HG02759 (cell line): ENCODE measurements at regions not wholly inside any gene's neighbourhood (a gene's known extent, or its start where the extent isn't known, plus 50 kb on each side); places are given as distances from the start of the nearest gene placed in this dataset.
"Not testable (repeated sequence)": the region's sequence is repeated elsewhere in the genome, so short reads cannot be mapped to it uniquely, and the experiment has no call there.

Experiments used
- ATAC-seq: cut with Tn5 transposase; IDR thresholded peaks from one replicate; pipeline ENCODE4 v1.9.1; 2021; ENCODE audit warnings: mild to moderate bottlenecking, moderate library complexity; ENCODE audit not compliant: unreplicated experiment

- ATAC-seq = no peak
Measured at GRCh38 chr18:6566338-6566911, 151.7 kb upstream of the L3MBTL4 start.

- no peak for ATAC-seq
Measured at GRCh38 chr18:6569813-6570212, 155.1 kb upstream of the L3MBTL4 start.

- no peak for ATAC-seq
Measured at GRCh38 chr18:6570581-6571238, 156.0 kb upstream of the L3MBTL4 start.

- ATAC-seq = no peak
Measured at GRCh38 chr18:6571239-6571602, 156.5 kb upstream of the L3MBTL4 start.

- ATAC-seq = not testable (repeated sequence)
Measured at GRCh38 chr18:6572192-6572591, 157.3 kb upstream of the ARHGAP28 start.

- no peak for ATAC-seq
Measured at GRCh38 chr18:6574631-6575030, 154.9 kb upstream of the ARHGAP28 start.

GRCh38 chr18:6575908-6576307 is 153.6 kb upstream of the ARHGAP28 start:
- ATAC-seq = no peak

- no peak for ATAC-seq
Measured at GRCh38 chr18:6576718-6577375, 152.7 kb upstream of the ARHGAP28 start.

- ATAC-seq = no peak
Measured at GRCh38 chr18:6578686-6579085, 150.8 kb upstream of the ARHGAP28 start.

GRCh38 chr18:6579486-6579885 is 150.0 kb upstream of the ARHGAP28 start:
- ATAC-seq = no peak

GRCh38 chr18:6580401-6580800 is 149.1 kb upstream of the ARHGAP28 start:
- no peak for ATAC-seq

GRCh38 chr18:6589923-6590322 is 139.6 kb upstream of the ARHGAP28 start:
- ATAC-seq = no peak

- no peak for ATAC-seq
Measured at GRCh38 chr18:6590326-6590725, 139.2 kb upstream of the ARHGAP28 start.

GRCh38 chr18:6591491-6591890 is 138.0 kb upstream of the ARHGAP28 start:
- ATAC-seq = no peak

GRCh38 chr18:6592522-6592921 is 137.0 kb upstream of the ARHGAP28 start:
- ATAC-seq = no peak

GRCh38 chr18:6593142-6593885 is 136.2 kb upstream of the ARHGAP28 start:
- no peak for ATAC-seq

- no peak for ATAC-seq
Measured at GRCh38 chr18:6595666-6596065, 133.8 kb upstream of the ARHGAP28 start.

GRCh38 chr18:6598657-6599056 is 130.9 kb upstream of the ARHGAP28 start:
- no peak for ATAC-seq

- ATAC-seq = no peak
Measured at GRCh38 chr18:6600667-6601167, 128.8 kb upstream of the ARHGAP28 start.

GRCh38 chr18:6601241-6601640 is 128.3 kb upstream of the ARHGAP28 start:
- ATAC-seq = no peak

- no peak for ATAC-seq
Measured at GRCh38 chr18:6602365-6602764, 127.2 kb upstream of the ARHGAP28 start.

- no peak for ATAC-seq
Measured at GRCh38 chr18:6604573-6604941, 125.0 kb upstream of the ARHGAP28 start.
